CD4-positive, alpha-beta T cell (primary cell): ENCODE measurements at regions not wholly inside any gene's neighbourhood (a gene's known extent, or its start where the extent isn't known, plus 50 kb on each side); places are given as distances from the start of the nearest gene placed in this dataset.

Experiments
- ATAC-seq: fragments of 200-7000 bp; cut with Tn5 transposase; one replicate; pipeline ENCODE4 v1.10.0; 2022; ENCODE audit warnings: mild to moderate bottlenecking; ENCODE audit not compliant: poor library complexity
- CTCF ChIA-PET: fragments of 350-600 bp; sonication (Branson Sonifier 250); formaldehyde crosslinking; loops from one replicate; lab custom pipeline; 2021; ENCODE audit warnings: antibody characterized with exemption, inconsistent platforms; lab: Charles Lee
- POLR2A ChIA-PET: fragments of 350-600 bp; sonication (Branson Sonifier 250); formaldehyde crosslinking; loops from one replicate; lab custom pipeline; 2021; ENCODE audit warnings: antibody characterized with exemption, inconsistent platforms; lab: Charles Lee
- DNase-seq, 14 experiments: peaks; one replicate each; pipeline ENCODE4 v3.0.0-alpha.2; 2013 to 2020; ENCODE audit warnings: mixed read lengths in 2 of 14
- H3K27ac ChIP-seq, 2 donors: one replicate each; pipeline versions ENCODE4 v1.5.1 to v1.7.0; 2013; ENCODE audit warnings: low read length in 2 of 2, low read depth in 1 of 2, mild to moderate bottlenecking in 1 of 2
- H3K27me3 ChIP-seq, 2 experiments: 1 replicate in 1 of 2; 2 replicates in 1 of 2; pipeline versions ENCODE4 v1.6.1 to v1.7.0; 2013; ENCODE audit warnings: low read length in 2 of 2, control low read depth in 1 of 2, mild to moderate bottlenecking in 1 of 2, moderate library complexity in 1 of 2; ENCODE audit not compliant: insufficient read depth in 2 of 2, control insufficient read depth in 1 of 2
- H3K36me3 ChIP-seq: one replicate; pipeline ENCODE4 v1.6.1; 2013; ENCODE audit warnings: low read length, control low read depth; ENCODE audit not compliant: insufficient read depth
- H3K4me1 ChIP-seq: one replicate; pipeline ENCODE4 v1.6.1; 2013; ENCODE audit warnings: low read length, control low read depth; ENCODE audit not compliant: insufficient read depth
- H3K4me3 ChIP-seq: one replicate; pipeline ENCODE4 v1.5.1; 2013; ENCODE audit warnings: mild to moderate bottlenecking, low read length, moderate library complexity
- H3K9me3 ChIP-seq, 2 experiments: 1 replicate in 1 of 2; 2 replicates in 1 of 2; pipeline versions ENCODE4 v1.6.1 to v1.7.0; 2013; ENCODE audit warnings: low read length in 2 of 2, mild to moderate bottlenecking in 2 of 2, control low read depth in 1 of 2, moderate library complexity in 1 of 2; ENCODE audit not compliant: control insufficient read depth in 1 of 2, insufficient read depth in 1 of 2
- H3K27ac Mint-ChIP-seq: one replicate; pipeline ENCODE4 v1.8.0; 2020; ENCODE audit warnings: mixed read lengths
- H3K27me3 Mint-ChIP-seq: one replicate; pipeline ENCODE4 v1.8.0; 2021; ENCODE audit warnings: mixed read lengths
- H3K36me3 Mint-ChIP-seq: one replicate; pipeline ENCODE4 v1.8.0; 2021; ENCODE audit warnings: low read depth, mixed read lengths
- H3K4me1 Mint-ChIP-seq: one replicate; pipeline ENCODE4 v1.8.0; 2021; ENCODE audit warnings: low read depth, mixed read lengths
- H3K4me3 Mint-ChIP-seq: one replicate; pipeline ENCODE4 v1.8.0; 2020; ENCODE audit warnings: mild to moderate bottlenecking, mixed read lengths
- H3K9me3 Mint-ChIP-seq: one replicate; pipeline ENCODE4 v1.8.0; 2020; ENCODE audit warnings: mixed read lengths
- CTCF ChIP-seq: fragments of 200-600 bp; IDR thresholded peaks from one replicate; pipeline ENCODE4 v1.8.0; 2022; ENCODE audit warnings: antibody characterized with exemption, mild to moderate bottlenecking
- intact Hi-C, 2 experiments: fragments of 100-400 bp; cut with DNase I in 1 of 2; cut with micrococcal nuclease in 1 of 2; formaldehyde crosslinking; loops; one replicate each; pipeline versions ENCODE4 v1.15.1 to v1.9.0; 2023 to 2025; cut with DNase I, micrococcal nuclease

GRCh38 chr3:72664184-72664975 is 183.9 kb downstream of the SHQ1 start:
- intact Hi-C loops: loop anchor here (2.0 to 10.0 kb wide), 3 partner anchors 390 to 937 kb away; partner anchors contain the start of gene EIF4E3 (in 1 of the 2)
- H3K27me3 ChIP-seq: peaks cover 0 to 3% of the 10 kb centered on the region in 2 experiments
- Mint-ChIP-seq H3K36me3 (no peaks in the 10 kb centered on the region), H3K4me3 (no peak overlapping the region), H3K27ac (no peak overlapping the region), H3K27me3 (no peaks in the 10 kb centered on the region), H3K9me3 (no peaks in the 10 kb centered on the region), H3K4me1 (no peaks in the 10 kb centered on the region)
- H3K4me1 ChIP-seq: no peaks in the 10 kb centered on the region
- no peak for DNase-seq
- H3K4me3 ChIP-seq: no peak overlapping the region
- no peaks in the 10 kb centered on the region for H3K9me3 ChIP-seq
- no peaks in the 10 kb centered on the region for H3K36me3 ChIP-seq
- ChIA-PET POLR2A (interaction anchor here (3.1 kb wide), 1 partner anchor 157 kb away, joined by 42 read pairs; no protein-coding TSS in a partner anchor), CTCF (interaction anchor here (3.8 kb wide), 1 partner anchor 156 kb away, joined by 38 read pairs; no protein-coding TSS in a partner anchor)
- no peak for TF ChIP-seq CTCF
- no peak overlapping the region for H3K27ac ChIP-seq
- no peak for ATAC-seq

GRCh38 chr3:72663429-72663828 is 184.8 kb downstream of the SHQ1 start:
- ChIA-PET CTCF (no interaction called here), POLR2A (no interaction called here)
- Histone ChIP-seq H3K9me3 (no peaks in the 10 kb centered on the region), H3K27me3 (no peaks in the 10 kb centered on the region), H3K4me1 (no peaks in the 10 kb centered on the region), H3K4me3 (no peak overlapping the region), H3K36me3 (no peaks in the 10 kb centered on the region), H3K27ac (no peak overlapping the region)
- Mint-ChIP-seq H3K9me3 (no peaks in the 10 kb centered on the region), H3K27ac (no peak overlapping the region), H3K4me3 (no peak overlapping the region), H3K36me3 (no peaks in the 10 kb centered on the region), H3K27me3 (no peaks in the 10 kb centered on the region), H3K4me1 (peaks cover 5% of the 10 kb centered on the region)
- DNase-seq (no peak), ATAC-seq (no peak)
- intact Hi-C loops: loop anchor here (5.0 to 10.0 kb wide), 2 partner anchors 391 to 936 kb away; partner anchors contain the start of gene EIF4E3 (in 1 of the 2)
- TF ChIP-seq CTCF: no peak

GRCh38 chr3:72661115-72661457 is 187.2 kb downstream of the SHQ1 start:
- peaks cover 18% of the 10 kb centered on the region for H3K4me1 Mint-ChIP-seq
- H3K4me3 ChIP-seq: no peak overlapping the region
- CTCF ChIA-PET: no interaction called here
- intact Hi-C loops: loop anchor here (5.0 to 10.0 kb wide), 2 partner anchors 394 to 934 kb away; partner anchors contain the start of gene EIF4E3 (in 1 of the 2)
- DNase-seq: no peak
- H3K36me3 ChIP-seq: no peaks in the 10 kb centered on the region
- H3K27ac ChIP-seq: no peak overlapping the region
- peaks cover 8% of the 10 kb centered on the region for H3K4me1 ChIP-seq
- H3K4me3 Mint-ChIP-seq: no peak overlapping the region
- no peak for ATAC-seq
- no peaks in the 10 kb centered on the region for H3K9me3 Mint-ChIP-seq
- POLR2A ChIA-PET: no interaction called here
- no peak overlapping the region for H3K27ac Mint-ChIP-seq
- no peaks in the 10 kb centered on the region for H3K36me3 Mint-ChIP-seq
- TF ChIP-seq CTCF: no peak
- no peaks in the 10 kb centered on the region for H3K9me3 ChIP-seq
- H3K27me3 ChIP-seq: peaks cover 0 to under 1% of the 10 kb centered on the region in 2 experiments
- H3K27me3 Mint-ChIP-seq: no peaks in the 10 kb centered on the region
